ENCODE measurements at regions not wholly inside any gene's neighbourhood (a gene's known extent, or its start where the extent isn't known, plus 50 kb on each side); places are given as distances from the start of the nearest gene placed in this dataset.

GRCh38 chr6:110033101-110033500 is 55.0 kb downstream of the GPR6 start:
- DNase-seq (ENCODE audit: low spot score): no peak

GRCh38 chr6:110033749-110034666 is 55.9 kb downstream of the GPR6 start:
- DNase-seq (ENCODE audit: low spot score): no peak

GRCh38 chr6:110034667-110035036 is 56.5 kb downstream of the GPR6 start:
- no peak for DNase-seq (ENCODE audit: low spot score)

DNA sequence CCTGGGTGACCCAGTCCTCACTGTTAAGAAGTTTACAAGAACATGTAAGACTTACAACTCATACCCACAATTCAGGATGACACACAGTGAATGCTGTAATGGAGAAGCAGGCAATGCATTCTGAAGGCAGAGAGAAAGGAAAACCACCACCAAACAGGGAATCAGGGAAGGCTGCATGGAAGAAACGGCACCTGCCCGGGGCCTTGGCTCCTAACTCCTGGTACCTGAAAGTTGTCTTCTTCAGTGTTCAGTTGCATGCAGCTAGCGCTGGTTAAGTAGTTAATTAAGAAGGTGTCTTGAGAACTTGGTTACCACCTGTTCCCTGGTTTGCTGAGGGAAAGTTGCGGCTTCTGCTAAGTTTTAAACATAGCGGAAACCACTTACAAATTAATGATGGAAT is 57.2 kb downstream of the GPR6 start:
- no peak for DNase-seq (ENCODE audit: low spot score)

- no peak for DNase-seq (ENCODE audit: low spot score)
Measured at GRCh38 chr6:110036408-110037302, 58.5 kb downstream of the GPR6 start.

GRCh38 chr6:110037726-110038295 is 59.7 kb downstream of the GPR6 start:
- no peak for DNase-seq (ENCODE audit: low spot score)

DNA sequence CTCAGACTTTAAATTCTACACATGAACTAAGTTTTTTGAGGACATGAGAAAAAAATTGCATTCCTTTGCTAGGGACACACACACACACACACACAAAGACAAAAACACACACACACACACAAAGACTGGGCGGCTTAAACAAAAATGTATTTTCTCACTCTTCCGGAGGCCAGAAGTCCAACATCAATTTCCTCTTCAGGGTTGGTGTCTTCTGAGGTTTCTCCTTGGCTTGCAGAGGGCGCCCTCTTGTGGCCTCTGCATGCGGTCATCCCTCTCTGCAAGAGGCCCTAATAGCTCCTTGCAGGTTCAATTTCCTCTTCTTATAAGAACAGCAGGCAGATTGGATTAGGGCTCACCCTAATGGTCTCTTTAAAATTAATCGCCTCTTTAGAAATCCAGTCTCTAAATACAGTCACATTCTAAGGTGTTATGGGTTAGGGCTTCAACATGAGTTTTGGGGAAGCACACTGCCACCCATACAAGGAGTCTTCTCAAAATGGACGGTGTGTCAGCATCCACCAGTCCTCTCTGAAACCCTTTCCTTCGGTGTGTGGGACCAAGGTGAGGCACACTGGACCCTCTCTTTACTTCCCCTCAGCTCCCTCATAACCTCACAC is 61.4 kb downstream of the GPR6 start:
- peak; percentile 63 for DNase-seq (ENCODE audit: low spot score)

GRCh38 chr6:110039981-110040383 is 61.9 kb downstream of the GPR6 start:
- no peak for DNase-seq (ENCODE audit: low spot score)

- no peak for DNase-seq (ENCODE audit: low spot score)
Measured at GRCh38 chr6:110040716-110041115, 62.6 kb downstream of the GPR6 start.

GRCh38 chr6:110041126-110041525 is 63.0 kb downstream of the GPR6 start:
- DNase-seq (ENCODE audit: low spot score): no peak

GRCh38 chr6:110041830-110042229 is 63.7 kb downstream of the GPR6 start:
- no peak for DNase-seq (ENCODE audit: low spot score)

- no peak for DNase-seq (ENCODE audit: low spot score)
Measured at GRCh38 chr6:110042670-110043296, 64.7 kb downstream of the GPR6 start.

DNA sequence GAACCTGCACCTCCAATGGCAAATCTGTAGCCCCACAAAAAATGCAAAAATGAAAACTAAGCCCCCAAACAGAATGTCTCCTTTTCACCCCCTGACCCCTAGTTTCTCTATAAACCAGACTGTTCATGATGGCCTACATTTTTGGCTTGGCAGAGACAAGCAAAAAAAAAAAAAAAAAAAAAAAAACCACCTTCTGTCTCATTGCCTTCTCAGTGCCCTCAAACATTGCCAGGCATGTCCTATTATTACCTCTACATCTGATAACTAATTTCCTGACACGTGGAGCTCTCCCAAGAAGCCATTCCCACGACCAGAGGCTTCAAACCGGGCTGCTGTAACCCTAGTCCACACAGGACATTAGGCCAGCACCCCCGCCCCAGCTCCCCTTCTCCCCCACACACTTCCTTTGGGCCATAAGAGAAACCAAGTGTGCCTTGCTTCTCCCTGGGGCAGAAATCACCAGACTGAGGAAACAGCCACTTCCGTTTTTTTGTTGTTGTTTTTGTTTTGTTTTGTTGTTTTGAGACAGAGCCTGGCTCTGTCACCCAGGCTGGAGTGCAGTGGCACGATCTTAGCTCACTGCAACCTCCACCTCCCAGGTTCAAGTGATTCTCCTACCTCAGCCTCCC is 65.4 kb downstream of the GPR6 start:
- DNase-seq (ENCODE audit: low spot score): no peak

- no peak for DNase-seq (ENCODE audit: low spot score)
Measured at GRCh38 chr6:110044096-110044495, 66.0 kb downstream of the GPR6 start.

DNA sequence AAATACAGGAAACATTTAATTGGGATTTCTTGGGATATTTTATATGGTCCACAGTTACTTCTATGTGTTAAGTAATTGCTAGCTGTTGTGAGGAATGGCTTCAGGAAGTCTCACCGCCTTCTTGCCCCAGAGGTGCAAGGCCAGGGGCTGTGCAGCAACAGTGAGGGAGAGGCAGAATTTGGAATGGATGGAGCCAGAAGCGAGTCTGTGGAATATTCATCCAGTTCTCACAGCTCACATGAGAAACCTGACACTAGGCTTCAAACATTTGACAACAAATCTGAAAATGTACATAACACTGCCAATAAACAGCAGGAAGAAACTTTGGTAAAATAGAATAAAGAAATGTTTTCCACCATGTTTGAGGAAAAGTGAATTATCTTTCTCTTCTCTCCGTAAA is 66.5 kb downstream of the GPR6 start:
- no peak for DNase-seq (ENCODE audit: low spot score)

DNA sequence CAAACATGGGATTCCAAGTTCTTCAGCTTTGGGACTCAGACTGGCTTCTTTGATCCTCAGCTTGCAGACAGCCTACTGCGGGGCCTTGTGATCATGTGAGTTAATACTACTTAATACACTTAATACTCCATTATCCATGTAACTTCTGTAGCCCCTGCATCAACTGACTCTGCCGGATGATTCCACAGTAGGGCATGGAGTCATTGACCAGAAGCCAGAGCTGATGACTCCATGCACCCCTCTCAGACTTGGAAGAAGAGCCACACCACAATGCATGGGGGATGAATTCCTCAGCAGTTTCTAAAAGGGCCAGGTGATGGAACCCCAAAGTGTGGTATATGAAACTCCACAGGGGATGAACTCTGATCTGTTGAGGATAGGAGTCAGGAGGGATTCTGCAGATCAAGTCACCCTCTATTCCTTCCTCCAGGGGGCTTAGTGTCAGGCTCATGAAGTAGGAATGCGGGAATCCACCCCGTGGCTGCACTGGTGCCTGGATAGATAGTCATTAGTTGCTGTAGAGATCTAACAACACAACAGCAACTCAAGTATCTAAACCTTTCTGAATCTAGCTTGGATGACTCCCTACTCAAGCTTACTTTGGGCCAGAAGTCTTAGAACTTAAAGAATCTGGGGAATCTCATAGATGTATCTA is 70.2 kb downstream of the GPR6 start:
- no peak for DNase-seq (ENCODE audit: low spot score)

- no peak for DNase-seq (ENCODE audit: low spot score)
Measured at GRCh38 chr6:110049696-110050439, 71.8 kb downstream of the GPR6 start.
